KG1 (cell line): ENCODE measurements at regions not wholly inside any gene's neighbourhood (a gene's known extent, or its start where the extent isn't known, plus 50 kb on each side); places are given as distances from the start of the nearest gene placed in this dataset.

Experiments used
- DNase-seq: peaks from one replicate; lab custom pipeline; 2025; lab: John Stamatoyannopoulos, UW

DNA sequence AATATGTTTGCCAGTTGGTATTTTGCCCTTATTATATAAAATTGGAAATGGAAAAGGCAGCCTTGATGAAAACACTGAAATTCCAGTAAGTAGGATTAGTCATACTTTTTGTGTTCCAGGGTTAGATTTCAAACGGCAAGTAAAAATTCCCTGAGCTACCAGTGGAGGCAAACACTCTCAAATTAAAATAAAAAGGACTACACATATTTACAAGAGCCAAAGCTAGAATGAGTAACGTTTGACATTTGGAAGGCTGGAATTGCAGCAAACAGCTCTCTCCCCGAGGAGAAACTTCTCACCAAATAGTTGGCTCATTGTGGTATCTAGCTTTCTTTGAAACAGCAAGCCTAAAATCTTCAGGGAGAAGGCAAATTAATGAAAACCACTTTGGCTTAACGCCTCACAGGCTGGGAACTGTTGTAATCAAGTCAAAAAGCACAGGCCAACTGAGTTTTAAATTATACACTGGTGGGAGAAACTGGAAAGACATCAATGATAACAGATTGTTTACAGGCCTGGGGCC lies 288.4 kb downstream of the SNX13 start:
- DNase-seq = no peak

DNA sequence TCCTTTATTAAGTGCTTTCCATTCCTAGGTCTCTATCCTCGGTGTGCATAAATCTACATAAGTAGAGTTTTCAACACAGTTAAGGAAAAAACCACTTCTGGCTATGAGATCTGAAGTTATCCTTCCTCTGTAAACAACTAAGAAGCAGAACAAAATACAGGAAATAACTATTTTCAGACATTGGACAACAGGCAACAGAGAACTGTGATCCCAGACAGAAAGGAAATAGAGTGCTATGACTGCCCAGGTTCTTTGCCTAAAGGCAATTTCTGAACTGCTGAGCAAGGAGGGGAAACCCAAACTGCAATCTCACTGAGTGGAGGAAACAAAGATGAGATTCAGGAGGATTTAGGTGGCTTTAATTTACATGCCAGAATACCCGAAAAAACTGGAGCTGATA lies 285.4 kb downstream of the SNX13 start:
- no peak for DNase-seq

DNA sequence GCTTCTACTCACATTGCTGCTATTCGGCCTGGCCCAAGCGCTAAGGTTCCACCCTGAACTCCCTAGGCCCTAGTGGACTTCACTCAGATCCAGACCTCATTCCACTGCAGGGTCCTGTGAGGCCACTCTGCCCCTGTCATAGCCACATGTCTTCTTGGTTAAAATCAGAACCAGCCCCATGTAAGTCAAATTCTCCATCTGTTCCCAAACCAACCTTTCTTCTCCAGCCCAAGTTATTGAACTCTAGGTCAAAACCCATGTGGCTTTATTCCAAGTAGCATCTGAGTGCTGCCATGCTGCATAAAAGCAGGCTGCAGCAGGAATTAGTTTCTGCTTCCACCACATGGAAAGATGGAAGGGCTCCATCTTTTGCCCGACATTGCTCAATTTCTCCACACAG lies 281.2 kb downstream of the SNX13 start:
- no peak for DNase-seq

DNA sequence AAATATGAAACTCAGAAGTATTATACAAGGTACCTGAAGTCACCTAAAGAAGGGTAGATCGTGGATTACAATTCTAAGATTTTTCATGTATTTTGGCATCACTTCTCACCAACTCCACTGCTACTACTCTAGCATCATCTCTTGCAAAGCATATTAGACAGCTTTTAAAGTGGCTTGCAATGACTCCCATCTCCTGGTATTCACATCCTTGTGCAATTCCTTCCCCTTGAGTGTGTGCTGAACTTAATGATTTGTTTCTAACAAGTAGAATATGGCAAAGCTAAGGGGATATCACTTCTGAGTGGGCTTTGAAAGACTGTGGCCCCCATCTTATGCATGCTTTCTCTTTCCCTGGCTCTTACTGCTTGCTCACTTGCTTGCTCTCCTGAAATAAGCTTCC lies 280.2 kb downstream of the SNX13 start:
- DNase-seq = no peak

DNA sequence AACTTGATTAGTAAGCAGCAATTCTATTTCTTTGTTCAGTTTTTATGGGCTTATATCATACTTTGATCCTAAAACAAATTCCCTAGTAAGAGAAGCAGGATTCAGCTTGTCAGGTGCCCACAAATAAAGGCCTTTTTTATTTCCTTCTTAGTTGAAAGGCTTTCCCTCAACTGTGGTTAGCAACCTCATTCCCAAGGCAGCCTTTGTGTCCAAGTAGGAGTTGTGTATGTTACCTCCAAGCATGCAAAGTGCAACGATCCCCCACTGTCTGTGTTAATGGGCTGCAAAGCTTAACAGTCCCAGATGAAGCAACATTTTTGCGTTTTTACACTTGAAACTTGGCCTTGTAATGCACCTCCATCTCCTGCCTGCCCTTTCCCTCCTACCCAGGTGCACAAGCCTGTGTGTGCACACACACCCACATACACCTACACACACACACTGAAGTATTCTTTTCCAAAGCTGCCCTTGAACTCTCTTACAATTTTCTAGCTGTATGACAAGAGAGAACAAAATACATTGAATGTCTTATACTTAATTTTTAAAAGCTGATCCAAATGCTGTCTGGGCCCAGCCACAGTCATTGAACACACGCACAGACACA lies 278.2 kb downstream of the SNX13 start:
- no peak for DNase-seq

DNA sequence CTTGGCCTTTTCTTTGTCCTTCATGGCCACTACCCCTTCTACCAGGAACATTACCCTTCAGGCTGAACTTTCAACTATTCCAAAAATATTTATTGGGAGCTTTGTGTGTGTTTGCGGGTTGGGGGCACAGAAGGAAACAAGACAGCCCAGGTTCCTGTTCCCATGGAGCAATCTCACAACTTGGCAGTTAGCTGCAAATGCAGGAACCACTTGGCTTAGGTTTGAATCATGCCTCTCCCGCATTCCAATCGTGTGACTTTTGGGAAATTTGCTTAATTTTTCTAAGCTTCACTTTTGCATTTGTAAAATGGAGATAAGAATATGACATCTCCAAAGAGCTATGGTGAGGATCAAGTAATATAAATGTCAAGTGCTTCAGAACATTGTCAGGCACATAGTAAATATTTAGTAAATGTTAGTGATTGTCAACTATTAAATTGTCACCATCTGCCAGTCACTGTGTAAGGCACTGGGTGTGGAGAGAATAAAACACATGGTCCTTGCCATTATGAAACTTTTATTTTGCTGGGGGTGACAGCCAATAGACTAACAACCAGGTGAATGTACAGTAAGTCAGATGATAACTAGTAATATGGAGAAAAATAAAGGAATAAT lies 277.1 kb downstream of the SNX13 start:
- no peak for DNase-seq

DNA sequence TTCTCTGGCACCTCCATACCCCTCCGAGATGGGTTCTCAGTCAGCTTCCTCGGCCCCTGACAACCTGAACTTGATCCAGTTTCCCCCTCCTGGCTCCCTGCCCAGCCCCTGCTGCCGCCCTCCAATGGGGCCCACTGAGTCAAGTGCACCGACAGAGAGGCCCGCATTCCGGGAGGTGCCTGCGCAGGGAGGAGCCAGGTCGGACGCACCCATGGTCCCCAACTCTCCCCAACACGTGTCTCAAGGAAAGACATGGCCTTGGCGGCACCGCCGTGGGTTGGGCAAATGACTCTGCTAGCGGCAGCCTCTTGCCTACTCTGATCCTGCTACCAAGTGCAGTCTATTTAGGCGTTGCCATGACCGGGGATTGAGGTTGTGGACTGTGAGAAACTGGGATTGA lies 275.3 kb downstream of the SNX13 start:
- no peak for DNase-seq

DNA sequence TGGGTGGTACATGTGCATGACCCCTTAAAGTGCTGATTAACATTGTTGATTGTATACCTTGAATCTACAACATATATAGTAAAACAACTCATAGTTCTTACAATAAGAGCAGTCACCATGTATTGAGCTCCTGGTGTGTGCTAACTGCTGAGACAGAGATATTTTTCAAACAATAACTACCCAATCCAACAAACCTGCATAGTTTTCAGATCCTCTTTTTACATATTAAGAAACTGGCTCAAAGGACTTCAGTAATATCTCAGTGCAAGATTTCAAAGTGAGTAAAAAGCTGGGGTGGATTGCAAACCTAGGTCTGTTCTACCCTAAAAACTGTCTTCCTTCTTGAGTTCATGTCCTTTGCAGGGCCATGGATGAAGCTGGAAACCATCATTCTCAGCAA lies 272.2 kb downstream of the SNX13 start:
- no peak for DNase-seq

DNA sequence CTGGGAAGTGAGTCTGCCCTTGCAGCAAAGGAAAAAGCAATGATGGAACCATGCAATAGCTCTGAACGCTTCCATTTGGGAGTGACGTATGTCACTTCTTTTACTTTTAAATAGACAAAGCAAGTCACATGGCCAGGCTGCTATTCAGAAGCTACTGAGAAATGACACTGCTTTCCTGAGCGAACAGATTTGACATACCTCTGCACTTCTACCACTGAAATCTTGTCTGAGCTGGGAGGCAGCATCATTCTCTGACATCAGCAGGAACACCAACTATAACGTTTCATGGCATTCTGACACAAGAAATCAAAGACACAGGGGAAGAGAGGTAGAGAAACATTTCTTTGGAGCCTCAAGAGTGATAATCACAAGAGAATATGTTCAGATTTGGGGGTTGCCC lies 271.1 kb downstream of the SNX13 start:
- no peak for DNase-seq

DNA sequence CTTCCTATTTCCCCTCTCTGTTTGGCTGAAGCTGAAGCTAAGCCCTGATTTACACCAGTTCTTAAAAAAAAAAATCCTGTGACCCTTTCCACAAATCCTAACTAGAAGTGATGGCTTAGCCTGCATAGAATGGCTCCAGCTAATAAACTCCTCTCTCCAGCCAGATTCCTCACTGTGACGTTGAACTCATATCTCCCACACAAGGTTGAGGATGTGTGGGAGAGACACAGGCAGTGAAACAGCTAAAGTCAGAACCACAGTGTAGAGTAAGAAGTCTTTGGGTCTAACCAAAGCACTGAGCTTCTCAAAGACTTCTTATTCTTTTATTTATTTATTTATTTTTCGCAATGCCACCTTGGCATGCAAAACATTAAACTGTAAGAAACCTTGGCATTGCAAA lies 268.3 kb downstream of the SNX13 start:
- no peak for DNase-seq

DNA sequence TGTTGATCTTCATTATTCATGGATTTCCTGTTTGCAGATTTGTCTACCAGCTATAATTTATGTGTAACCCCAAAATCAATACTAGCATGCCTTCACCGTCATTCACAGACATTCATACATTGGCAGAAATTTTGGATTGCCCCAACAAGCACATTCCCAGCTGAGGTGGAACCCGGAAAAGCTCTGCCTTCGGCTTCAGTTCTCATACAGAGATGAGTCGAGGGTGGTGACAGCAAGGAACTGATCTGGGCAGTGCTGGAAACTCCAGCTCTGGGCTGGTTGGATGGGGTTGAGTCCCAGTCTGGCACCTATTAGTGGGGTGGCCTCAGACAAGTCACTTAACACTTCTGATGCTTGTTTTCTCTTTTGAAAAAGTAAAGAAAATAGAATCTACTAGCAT lies 267.5 kb downstream of the SNX13 start:
- no peak for DNase-seq

DNA sequence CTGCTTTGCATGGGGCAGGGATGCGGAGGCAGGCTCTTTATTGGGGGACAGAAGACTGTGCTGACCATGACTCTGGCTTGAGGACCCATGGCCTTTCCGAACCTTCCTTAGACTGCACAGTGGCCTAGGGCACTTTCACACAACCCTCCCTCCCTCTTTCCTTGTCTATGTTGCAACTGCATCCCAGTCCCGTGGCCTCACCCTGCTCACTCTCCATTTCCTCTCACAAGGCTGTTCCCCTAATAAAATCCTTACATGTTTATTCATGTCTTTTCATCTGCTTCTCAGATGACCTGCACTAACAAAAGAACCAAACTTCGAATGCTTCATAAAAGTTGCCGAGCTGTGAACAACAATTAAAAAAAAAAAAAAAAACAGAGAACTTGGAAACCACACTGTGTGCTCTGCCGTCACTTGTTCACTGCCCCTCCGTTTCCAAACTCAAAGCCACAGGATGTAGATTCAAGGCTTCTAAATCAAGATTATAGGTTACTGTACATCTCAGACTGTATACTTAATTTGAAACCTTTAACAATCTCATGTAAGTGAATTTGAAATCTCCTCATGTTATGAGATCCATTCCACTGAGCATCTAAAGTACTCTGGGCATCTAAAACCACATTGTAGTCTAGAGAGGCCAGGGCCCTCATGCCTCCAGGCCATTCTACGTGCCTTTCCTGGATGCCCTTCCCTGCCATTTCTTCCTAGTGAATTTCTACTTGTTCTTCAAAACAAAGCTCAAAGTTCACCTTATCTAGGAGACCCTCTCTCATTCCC lies 265.9 kb downstream of the SNX13 start:
- no peak for DNase-seq

DNA sequence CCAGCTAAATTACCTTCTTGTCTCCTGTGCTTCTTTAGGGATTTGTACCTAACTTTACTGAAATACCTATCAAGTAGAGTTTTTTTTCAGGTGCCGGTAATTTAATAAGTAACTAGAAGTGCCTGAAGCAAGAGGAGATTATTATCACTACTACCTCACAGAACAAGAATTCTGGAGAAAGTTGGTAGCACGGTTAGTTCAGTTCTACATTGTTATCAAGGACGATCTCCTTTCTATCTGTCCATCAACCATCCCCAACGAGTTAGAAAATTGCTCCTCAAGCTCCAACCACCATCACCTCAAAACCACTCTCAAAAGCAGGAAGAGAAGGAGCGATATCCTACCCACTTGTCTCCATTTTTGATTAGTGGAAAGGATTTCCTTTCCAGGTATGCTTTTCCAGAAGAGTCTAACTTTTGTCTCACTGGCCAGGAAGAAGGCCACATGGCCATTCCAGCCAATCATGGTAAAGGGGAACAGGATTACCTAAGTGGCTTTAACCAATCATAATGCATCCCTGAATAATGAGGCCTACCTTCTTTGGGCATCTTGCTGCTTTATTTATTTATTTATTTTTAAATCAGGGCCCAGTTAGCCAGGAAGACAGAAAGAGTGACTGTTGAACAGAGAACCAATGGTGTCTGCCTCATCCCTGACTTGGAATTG lies 265.2 kb downstream of the SNX13 start:
- no peak for DNase-seq

DNA sequence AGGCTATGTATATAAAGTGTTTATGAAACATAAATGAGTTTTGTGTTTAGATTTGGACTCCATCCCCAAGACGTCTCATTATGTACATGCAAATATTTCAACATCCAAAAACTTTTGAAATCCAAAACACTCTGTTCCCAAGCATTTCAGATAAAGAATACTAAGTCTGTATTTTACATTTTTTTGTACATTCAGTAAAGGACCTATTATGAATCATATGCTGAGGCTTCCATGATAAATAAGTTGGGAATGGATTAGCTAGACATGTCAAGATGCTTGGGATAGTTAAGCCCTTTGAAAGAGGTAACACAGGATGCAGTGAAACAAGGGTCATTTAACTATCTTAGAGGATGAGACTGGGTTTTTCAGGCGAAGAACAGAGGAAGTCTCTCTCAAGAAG lies 262.9 kb downstream of the SNX13 start:
- no peak for DNase-seq

DNA sequence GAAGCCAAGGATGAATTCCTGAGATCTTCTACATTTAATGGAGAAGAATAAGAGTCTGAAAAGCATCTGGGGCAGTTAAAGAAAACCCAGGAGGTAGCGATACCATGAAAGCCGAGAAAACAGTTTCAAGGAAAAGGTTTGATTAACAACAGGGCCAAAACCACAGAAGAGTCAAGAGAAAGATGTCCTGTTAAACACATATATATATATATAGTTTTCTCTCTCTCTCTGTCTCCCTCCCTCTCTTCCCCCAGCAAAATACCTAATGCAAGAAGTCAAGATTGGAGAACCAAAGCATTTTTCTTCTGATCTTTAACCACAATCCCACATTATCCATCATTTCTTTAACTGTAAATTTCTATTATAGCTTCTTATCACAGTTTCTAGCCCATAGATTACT lies 261.4 kb downstream of the SNX13 start:
- DNase-seq = no peak

DNA sequence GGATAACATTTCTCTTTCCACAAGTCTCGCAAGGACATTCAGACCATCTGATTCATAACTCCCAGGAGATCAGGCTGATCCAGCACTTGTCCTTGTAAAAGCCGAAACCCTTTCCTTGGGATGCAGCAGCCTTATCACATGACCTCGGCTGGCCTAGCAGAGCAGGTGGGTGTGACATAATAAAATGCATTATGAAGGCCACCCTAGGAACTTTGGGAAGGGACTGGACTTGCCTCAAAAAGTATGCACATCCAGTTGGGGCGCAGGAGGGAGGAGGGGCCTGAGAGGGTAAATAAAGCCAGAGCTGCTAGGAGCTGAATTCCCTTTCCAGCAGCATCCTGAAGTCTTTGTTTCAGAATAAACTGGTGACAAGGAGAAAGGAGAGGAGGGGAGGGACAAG lies 260.8 kb downstream of the SNX13 start:
- DNase-seq = no peak

DNA sequence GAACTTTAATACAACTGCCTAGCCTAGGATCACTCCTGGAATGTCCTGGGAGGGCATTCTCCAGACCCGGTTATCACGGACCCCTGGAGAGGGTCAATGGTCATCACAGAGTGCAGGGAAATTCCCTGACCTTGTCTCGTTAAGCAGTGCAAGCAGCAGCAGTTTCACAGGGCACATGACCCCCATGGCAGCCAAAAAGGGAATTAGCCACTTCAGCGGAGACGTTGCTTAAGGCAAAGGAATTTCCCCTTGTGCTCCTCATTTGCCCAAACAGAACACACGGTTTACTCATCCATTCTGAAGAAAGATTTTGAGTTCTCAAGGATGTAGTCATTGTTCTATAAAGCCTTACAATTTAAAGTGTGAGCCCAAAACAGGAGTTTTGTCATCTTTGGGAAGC lies 260.3 kb downstream of the SNX13 start:
- no peak for DNase-seq

DNA sequence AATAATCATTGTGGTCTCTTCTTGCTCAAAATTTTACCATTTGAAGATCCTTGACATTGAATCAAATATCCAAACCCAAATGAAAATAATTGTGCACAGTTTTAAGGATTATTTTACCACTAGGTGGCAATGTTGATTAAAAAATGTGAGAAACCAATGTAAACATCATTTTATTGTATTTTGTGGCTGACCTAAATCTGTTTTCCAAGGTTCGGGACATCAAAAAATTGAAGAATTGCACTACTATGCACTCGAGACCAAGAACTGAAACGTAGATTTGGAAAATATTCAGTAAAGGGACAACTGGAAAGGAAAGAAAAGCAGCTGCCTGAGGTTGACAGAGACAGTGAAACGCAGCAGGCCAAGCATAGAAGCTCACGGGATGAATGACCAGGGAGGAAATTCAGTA lies 259.3 kb downstream of the SNX13 start:
- DNase-seq = no peak

DNA sequence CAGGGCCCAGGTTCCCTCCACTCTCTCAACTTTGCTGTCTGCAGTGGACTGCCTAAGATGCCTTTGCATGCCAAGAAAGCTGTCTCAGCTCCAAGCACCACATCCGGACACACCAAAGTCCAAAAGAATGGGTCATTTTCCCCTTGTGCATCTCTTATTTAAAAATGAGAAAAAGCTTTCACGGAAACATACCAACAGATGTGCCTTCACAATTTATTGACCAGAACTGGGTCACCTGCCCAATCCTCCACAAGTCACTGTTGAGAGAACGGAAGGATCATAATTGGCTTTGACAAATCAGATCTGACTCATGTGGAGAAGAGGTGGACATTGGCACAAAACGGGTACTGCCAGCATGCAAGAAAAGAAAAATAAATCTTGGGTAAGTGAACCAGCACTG lies 258.3 kb downstream of the SNX13 start:
- DNase-seq = no peak

DNA sequence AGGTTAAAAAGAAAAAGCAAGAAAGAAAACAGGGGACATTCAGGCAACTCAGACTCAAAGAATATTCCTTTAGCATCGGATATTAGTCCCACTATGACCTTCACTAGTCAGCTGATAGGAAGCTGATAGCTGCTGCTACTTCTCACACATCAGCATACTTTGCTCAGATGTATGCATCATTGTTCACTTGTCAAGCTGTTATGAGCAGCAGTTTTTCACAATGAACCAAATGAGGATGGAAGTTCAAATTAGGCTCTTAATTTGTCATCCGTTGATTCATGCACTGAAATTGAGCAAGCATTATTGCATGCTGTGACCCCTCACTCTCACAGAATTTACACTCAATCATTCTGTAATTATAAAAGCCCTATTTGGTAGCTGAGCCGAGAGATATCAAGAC lies 257.7 kb downstream of the SNX13 start:
- DNase-seq = no peak

DNA sequence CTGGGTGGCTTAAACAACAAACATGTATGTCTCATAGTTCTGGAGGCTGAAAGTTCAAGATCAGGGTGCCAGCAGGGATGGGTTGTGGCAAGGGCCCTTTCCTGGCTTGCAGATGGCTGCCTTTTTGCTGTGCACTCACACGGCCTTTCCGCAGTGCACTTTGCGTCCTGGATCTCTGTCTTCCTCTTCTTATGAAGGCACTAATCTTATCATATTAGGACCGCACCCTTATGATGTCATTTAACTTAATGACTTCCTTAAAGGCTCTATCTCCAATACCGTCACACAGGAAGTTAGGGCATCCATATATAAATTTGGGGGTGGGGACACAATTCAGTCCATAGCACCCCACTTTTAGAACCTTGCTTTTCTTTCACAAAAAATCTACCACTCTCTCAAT lies 255.2 kb downstream of the SNX13 start:
- no peak for DNase-seq

DNA sequence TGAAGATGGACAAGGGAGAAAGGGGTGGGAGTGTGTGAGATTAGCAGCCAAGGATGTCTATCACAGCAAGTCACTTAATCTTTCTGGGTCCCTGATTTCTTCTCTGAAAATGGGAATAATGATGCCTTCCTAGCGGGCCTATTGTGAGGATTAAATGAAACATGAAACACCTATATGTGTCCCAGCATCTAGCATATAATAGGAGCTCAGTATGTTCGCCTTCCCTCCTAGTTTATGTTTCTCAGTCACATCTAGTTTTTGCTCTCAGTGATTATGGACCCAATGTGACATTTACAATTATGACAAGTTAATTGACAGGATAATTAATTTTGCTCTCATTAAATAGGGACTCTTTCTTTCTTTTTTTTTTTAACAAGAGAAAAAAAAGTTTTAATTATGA lies 252.9 kb downstream of the SNX13 start:
- DNase-seq = no peak

DNA sequence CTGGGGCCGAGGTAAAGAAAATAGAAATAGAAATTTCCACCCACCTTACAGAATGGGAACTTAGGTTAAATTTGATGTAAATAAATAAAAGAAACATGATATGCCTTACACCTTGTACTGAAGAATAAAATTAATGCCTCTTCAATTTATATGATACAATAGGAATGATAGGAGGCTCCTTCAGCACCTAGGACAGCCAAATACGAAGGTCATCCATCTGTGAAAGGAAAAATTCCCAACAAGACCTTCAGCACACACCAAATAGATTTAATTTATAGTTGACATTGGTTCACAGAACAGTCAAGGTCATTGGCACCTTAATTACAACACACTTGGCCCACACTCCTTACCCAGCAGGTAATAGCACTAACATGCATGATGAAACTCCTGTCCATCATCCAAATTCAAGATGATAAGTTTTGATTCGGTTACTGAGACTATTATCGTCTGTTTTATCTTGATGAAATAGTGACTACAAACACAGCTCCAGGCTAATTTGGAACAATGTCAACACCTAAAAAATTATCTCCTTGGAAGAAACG lies 250.9 kb downstream of the SNX13 start:
- no peak for DNase-seq
